SK-N-MC (cell line): ENCODE measurements at regions not wholly inside any gene's neighbourhood (a gene's known extent, or its start where the extent isn't known, plus 50 kb on each side); places are given as distances from the start of the nearest gene placed in this dataset.

ENCODE experiments used
- EZH2 ChIP-seq: fragments of 200-600 bp; sonication (generic); IDR thresholded peaks from one replicate; pipeline ENCODE4 v1.6.1; 2017; ENCODE audit warnings: antibody characterized with exemption
- FOXP2 ChIP-seq: optimal IDR thresholded peaks from 2 replicates; pipeline ENCODE3; 2011; ENCODE audit warnings: mild to moderate bottlenecking, moderate library complexity; ENCODE audit not compliant: insufficient read depth; ENCODE audit errors: extremely low read length, control extremely low read depth
- POLR2AphosphoS5 ChIP-seq: IDR thresholded peaks from 2 replicates; pipeline ENCODE4 v1.6.1; 2012; ENCODE audit warnings: mild to moderate bottlenecking, low read depth, low read length, borderline replicate concordance

DNA sequence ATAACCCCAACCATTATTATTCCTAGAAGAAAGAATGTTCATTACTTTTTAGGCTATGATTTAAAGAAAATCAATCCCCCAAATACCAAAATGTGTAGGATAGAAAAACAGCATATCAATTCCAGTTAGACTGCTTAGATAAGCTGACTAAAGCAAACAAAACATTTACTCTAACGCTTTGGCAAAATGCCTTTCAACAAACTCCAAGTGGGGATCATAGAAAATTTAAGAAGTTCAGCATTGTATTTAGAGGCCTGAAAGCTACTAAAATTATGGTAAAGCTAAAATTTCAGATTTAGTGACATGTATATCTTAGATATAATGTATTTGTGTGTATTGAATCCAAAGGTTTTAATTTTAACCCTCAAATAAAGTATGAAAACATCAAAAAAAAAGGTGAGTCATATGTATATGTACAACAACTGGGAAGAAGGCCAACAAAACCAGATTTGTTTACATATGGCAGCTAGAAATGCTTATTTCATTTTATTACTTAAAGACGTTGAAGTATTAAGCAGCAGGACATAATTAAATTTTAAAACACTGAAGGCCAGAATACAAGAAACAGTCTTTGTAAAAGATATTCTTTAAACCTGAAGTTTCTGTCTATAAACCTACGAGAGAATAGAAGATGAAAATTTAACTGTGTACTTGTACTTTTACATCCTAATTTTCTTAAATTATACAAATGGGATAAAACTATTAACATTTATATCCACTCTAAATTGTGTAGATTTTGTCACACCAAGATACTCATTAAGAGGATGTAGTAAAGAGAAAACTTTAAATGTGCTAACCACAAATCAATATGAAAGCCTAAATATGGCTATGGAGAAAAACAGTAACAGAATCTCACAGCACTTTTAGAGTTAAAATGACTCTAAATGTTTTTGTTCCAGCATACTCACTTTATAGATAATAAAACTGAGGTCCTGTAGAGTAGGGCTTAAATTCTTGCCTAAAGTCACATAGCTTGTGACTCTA lies 71.4 kb downstream of the SLC41A2 start:
- TF ChIP-seq EZH2, result no peak
- TF ChIP-seq POLR2AphosphoS5, result no peak
- TF ChIP-seq FOXP2, result no peak
